SIG-M5 treated with dmso at 0.1 percent for 504 hours (cell line): ENCODE measurements at regions not wholly inside any gene's neighbourhood (a gene's known extent, or its start where the extent isn't known, plus 50 kb on each side); places are given as distances from the start of the nearest gene placed in this dataset.

ENCODE experiments used
- DNase-seq: peaks from one replicate; lab custom pipeline; 2025; ENCODE audit not compliant: unreplicated experiment; lab: John Stamatoyannopoulos, UW

GRCh38 chr1:232386294-232386693 lies 243.6 kb downstream of the SIPA1L2 start:
- no peak for DNase-seq

- DNase-seq: no peak
Measured at GRCh38 chr1:232385221-232385620, 244.7 kb downstream of the SIPA1L2 start.

DNA sequence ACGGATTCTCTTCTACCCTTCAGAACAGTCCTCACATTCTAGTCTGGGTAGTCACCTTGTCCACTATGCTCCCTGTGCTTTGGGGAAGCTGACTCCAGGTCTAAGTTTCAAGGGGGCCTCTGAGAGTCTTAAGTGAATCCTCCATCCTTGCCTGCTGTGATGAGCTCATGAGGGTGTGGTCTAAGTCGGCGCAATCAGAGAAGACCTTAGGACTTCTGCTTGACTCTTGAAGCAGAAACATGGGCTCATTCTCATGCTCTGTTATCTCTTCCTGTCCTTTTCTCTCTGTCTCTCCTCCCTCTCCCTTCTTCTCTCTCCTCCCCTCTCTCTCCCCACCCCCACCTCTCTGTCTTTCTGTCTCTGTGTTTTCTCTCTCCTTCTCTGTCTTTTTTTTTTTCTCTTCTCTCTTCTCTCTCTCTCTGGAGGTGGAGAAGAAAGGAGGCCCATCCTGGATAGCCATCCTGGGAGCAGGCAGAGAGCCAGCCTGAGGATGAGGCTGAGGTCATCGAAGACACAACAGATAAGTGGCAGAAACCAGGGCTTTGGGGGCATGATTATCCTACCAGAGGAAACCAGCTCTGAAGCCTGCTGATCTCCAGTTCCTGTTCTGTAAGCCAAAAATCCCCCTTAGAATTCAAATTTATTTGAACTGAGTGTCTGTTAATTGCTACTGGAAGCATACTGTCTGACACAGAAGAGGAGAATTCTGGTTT lies 245.6 kb downstream of the SIPA1L2 start:
- no peak for DNase-seq

- no peak for DNase-seq
Measured at GRCh38 chr1:232383455-232384123, 246.3 kb downstream of the SIPA1L2 start.

DNA sequence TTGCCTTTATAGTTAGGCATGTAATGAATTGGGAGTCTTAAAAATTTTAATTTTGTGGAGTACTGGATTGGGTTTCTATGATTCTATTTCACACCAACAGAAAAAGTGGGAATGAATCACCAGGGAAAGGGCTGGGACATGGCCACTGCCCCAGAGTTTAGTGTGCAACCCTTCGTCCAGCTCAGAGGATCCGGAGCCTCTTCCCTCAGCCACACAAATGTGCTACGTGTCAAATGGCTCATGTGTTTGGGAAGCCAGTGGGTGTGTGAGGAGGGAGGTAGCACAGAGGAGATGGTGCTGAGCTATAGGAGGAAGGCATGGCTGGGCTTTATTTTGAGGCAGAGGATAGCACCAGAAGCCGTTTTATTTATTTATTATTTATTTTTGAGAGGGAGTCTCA lies 247.3 kb downstream of the SIPA1L2 start:
- no peak for DNase-seq

DNA sequence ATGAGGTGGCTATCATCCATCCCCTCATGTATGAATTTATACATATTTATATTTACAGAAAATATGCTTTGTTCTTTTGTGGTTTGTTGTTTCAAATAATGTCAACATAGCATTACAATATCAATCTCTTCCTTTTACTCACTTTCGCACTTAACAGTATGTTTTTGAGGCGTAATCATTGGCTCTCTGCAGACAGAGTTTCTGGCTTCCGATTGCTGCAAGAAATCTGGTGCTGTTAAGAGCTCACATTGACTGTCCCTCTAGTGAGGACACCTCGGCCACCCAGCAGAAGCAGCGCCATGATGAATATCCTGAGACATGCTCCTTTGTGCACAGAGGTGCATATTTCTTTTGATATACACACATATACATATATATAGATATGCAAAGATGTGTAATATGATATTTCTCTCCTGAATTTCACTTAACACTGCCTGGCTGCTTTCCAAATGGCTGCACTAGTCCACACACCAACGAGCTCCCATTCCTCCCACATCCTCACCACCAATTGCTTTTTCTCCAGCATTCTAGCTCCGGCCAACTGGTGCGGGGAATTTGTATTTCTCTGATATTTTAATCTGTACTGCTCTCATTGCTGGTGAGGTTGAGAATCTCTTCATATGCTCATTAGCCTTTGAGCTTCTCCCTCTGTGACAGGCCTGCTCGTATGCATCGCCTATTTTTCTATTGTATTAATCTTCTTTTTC lies 248.4 kb downstream of the SIPA1L2 start:
- no peak for DNase-seq

DNA sequence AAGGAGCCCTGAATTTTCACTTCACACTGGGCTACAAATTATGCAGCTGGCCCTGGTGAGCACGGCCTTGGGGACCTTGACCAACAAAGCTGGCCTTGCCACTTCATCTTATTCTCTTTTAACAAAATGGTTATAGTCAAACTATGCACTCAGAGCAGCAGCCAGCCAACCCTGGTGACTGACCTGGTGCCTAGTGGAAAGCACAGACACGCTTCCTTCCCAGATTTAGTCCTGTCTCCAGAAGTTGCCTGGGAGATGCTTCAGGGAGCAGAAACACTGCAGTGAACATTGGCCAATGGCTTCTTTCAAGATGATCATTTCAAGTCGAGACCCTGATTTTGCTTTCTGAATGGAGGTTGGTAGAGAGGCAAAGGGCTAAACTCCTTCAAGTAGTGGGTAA lies 249.3 kb downstream of the SIPA1L2 start:
- DNase-seq: no peak

- no peak for DNase-seq
Measured at GRCh38 chr1:232380131-232380530, 249.8 kb downstream of the SIPA1L2 start.

DNA sequence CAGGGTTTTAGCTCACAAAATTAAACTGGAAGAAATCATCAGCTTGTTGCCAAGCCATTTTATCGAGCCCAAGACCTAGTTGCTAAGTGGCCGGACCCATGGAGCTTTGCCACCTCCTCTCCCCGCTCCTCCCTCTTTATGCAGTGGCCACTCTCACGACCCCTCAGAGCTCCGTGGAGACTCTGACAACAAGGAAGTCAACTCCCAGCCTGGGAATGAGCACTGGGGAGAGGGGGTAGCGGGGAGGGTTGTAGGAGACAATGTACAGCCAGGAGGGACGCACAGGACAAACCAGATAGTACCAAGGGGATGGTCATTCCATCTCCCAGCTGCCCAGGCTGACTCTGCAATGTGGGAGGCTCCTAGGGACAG lies 250.9 kb downstream of the SIPA1L2 start:
- no peak for DNase-seq

GRCh38 chr1:232378266-232379062 lies 251.5 kb downstream of the SIPA1L2 start:
- no peak for DNase-seq

GRCh38 chr1:232377494-232377770 lies 252.5 kb downstream of the SIPA1L2 start:
- no peak for DNase-seq

DNA sequence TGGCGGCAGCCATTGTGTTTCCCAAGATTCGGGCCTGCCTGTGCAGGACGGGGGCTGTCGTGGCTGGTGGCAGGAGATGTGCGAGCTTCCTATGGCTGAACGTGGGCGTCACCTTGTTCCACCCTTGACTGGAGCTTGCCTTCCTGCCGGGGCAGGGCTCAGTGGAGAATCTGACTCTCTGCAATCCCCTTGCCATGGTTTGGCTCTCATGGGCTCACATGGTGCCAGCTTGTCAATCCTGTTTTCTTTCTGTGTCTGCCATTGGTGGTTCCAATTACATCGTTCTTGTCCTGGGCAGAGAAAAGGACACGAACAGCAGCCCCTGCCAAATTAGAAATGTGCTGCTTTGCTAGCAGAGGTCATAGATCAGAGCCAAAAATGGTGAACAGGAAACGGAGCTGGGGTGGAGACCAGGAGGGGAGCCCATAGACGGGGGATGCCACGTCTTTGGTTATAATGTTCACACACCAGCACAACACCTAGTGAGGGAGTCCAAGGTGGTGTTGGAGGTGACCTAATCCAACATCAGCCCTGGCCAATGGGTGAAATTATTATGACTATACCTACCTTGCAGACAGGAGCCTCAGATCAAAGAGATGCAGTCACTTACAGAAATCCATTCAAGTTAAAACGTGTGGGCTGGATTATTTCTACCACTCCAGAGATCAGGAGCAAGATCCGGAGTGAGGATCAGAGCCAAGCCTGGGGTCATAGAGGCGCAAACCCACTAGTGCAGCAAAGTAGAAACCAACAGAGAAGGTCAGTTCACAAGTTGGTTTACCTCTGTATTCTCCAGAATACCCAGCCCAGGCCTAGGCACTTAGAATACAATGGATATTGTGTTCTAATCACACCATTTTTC lies 253.1 kb downstream of the SIPA1L2 start:
- DNase-seq: no peak

GRCh38 chr1:232372841-232373440 lies 257.0 kb downstream of the SIPA1L2 start:
- no peak for DNase-seq

- no peak for DNase-seq
Measured at GRCh38 chr1:232372431-232372830, 257.5 kb downstream of the SIPA1L2 start.

DNA sequence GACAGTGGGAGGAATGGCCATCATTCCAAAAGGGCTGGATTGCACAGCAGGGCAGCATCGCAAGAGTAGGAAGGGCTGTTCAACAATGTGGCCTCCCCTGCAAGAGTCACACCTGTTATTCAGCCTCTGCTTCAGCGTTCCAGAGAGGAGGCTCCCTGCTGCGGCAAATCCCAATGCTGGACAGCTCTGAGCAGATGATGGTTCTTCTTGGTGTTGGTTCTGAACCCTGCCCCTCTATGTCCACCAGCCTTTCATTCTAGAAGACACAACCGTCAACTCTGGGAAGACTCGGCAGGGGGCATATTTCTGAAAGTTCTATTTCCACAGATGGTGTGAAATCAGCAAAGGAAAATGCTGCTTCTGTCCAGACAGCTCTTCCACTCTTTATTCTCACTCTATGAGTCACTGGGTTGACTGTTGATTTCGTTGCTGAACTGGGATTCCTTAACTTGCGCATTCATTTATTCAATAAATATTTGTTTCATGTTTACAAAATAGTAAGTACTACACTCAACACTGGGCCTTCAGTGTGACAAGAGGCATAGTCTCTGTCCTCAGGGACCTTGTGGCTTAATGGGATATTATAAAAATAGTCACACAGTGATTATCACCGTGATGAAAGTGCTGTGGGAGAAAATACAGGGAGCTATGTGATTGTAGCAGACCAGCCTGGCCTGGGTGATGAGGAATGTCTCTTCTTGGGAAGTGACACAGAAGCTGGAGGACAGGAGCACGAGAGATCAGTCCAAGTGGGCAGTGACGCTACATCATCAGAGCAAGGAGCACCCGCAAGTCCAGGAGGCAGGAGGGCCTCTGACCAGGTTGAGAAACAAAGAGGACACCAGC lies 260.3 kb downstream of the SIPA1L2 start:
- no peak for DNase-seq

GRCh38 chr1:232368821-232369321 lies 261.1 kb downstream of the SIPA1L2 start:
- DNase-seq: no peak

DNA sequence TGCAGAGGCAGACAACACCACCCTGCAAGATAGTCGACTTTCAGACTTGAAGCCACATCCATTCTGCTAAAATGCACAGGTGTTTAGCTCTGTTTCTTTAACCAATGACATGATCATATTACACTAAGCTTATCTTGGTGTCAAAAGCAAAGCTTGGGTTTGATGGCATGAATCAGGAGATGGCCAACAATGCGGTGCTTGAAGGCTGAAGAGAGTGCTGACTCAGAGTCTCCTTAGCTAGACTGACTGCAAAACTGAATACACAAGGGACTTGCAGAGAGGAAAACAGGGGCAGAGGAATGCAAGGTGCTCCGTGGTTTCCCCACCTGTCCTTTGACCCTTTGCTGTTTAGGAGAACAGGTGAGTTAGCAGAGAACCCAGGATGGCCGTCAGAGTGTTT lies 262.6 kb downstream of the SIPA1L2 start:
- no peak for DNase-seq

DNA sequence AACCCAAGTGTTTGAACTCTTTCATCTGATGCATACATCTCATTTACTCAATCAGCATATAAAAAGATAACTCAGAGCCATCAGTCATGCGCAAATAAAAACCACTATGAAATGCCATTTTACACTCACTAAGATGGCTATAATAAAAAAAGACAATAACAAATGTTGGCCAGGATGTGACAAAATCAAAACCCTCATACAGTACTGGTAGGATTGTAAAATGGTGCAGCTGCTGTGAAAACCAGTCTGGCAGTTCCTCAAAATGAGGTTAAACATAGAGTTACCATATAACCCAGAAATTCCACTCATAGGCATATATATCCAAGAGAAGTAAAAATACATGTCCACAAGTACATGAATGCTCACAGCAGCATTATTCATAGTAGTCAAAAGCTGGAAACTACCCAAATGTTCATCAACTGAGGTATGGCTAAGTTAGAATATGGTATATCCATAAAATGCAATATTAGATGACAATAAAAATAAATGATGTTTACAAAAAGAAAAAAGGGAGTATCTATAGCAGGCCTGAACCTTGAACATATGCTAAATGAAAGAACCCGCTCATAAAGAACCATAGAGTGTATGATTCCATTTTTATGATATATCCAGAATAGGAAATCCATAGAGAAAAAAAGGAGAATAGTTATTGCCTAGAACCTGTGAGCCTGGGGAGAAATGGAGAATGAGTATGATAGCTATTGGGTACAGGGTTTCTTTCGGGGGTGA lies 265.1 kb downstream of the SIPA1L2 start:
- DNase-seq: no peak

DNA sequence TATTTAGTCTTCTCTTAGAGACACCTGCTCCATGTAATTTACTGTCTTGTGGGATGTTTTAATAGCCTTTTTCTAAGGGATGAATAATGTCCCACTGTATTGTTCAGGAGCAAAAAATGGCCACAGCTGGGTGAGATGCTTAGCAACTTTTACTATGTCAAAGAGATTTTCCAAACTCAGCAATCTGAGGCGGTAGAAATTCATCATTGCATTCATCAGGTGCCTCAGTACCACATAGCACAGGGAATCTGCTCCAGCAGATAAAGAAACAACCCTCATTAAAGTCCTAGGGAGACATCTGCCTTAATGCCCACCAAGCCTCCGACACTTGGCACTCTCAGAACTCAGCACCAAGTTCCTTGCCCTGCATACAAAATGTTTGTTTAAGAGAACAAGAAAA lies 266.9 kb downstream of the SIPA1L2 start:
- DNase-seq: no peak
